Smooth muscle cell (in vitro differentiated cells): ENCODE measurements at regions not wholly inside any gene's neighbourhood (a gene's known extent, or its start where the extent isn't known, plus 50 kb on each side); places are given as distances from the start of the nearest gene placed in this dataset.

Source experiments
- DNase-seq: peaks from one replicate; lab custom pipeline; 2025; ENCODE audit not compliant: unreplicated experiment; lab: John Stamatoyannopoulos, UW
- H2AFZ ChIP-seq: fragments of 200-600 bp; sonication (generic); 2 replicates; pipeline ENCODE4 v1.6.0; 2016; ENCODE audit warnings: antibody characterized with exemption, low read depth, mild to moderate bottlenecking
- H3F3A ChIP-seq: fragments of 200-600 bp; sonication (generic); 2 replicates; pipeline ENCODE4 v1.6.0; 2017; ENCODE audit warnings: antibody characterized with exemption, low read depth
- H3K27ac ChIP-seq: fragments of 200-600 bp; sonication (generic); 2 replicates; pipeline ENCODE4 v1.5.1; 2016; ENCODE audit warnings: low read depth, mild to moderate bottlenecking
- H3K27me3 ChIP-seq: fragments of 200-600 bp; sonication (generic); 2 replicates; pipeline ENCODE4 v1.6.1; 2016; ENCODE audit warnings: low read depth, mild to moderate bottlenecking
- H3K36me3 ChIP-seq: fragments of 200-600 bp; sonication (generic); 2 replicates; pipeline ENCODE4 v1.5.1; 2016; ENCODE audit warnings: low read depth
- H3K4me1 ChIP-seq: fragments of 200-600 bp; sonication (generic); 2 replicates; pipeline ENCODE4 v1.5.1; 2016; ENCODE audit warnings: low read depth
- H3K4me2 ChIP-seq: fragments of 200-600 bp; sonication (generic); 2 replicates; pipeline ENCODE4 v1.6.0; 2016; ENCODE audit warnings: mild to moderate bottlenecking
- H3K4me3 ChIP-seq: fragments of 200-600 bp; sonication (generic); 2 replicates; pipeline ENCODE4 v1.5.1; 2016; ENCODE audit warnings: mild to moderate bottlenecking
- H3K79me2 ChIP-seq: fragments of 200-600 bp; sonication (generic); 2 replicates; pipeline ENCODE4 v1.6.0; 2016; ENCODE audit warnings: low read depth, mild to moderate bottlenecking
- H3K9ac ChIP-seq: fragments of 200-600 bp; sonication (generic); 2 replicates; pipeline ENCODE4 v1.6.0; 2016; ENCODE audit warnings: low read depth
- H3K9me3 ChIP-seq: fragments of 200-600 bp; sonication (generic); replicated peaks from 2 replicates; pipeline ENCODE4 v1.5.1; 2016; ENCODE audit warnings: low read depth
- H4K20me1 ChIP-seq: fragments of 200-600 bp; sonication (generic); 2 replicates; pipeline ENCODE4 v1.6.0; 2016; ENCODE audit warnings: low read depth
- WGBS: methylation state at CpG from one replicate; pipeline ENCODE4 v1.1.7; 2016; ENCODE audit warnings: low lambda C conversion rate; 5-methylcytosine and 5-hydroxymethylcytosine counted together
- TF ChIP-seq, protein P1 (sequence below): fragments of 200-600 bp; sonication (generic); IDR thresholded peaks from 2 replicates; pipeline ENCODE4 v1.5.1; 2017; ENCODE audit warnings: borderline replicate concordance, mild to moderate bottlenecking, antibody characterized with exemption; ENCODE audit not compliant: insufficient read depth, poor library complexity, severe bottlenecking

DNA sequence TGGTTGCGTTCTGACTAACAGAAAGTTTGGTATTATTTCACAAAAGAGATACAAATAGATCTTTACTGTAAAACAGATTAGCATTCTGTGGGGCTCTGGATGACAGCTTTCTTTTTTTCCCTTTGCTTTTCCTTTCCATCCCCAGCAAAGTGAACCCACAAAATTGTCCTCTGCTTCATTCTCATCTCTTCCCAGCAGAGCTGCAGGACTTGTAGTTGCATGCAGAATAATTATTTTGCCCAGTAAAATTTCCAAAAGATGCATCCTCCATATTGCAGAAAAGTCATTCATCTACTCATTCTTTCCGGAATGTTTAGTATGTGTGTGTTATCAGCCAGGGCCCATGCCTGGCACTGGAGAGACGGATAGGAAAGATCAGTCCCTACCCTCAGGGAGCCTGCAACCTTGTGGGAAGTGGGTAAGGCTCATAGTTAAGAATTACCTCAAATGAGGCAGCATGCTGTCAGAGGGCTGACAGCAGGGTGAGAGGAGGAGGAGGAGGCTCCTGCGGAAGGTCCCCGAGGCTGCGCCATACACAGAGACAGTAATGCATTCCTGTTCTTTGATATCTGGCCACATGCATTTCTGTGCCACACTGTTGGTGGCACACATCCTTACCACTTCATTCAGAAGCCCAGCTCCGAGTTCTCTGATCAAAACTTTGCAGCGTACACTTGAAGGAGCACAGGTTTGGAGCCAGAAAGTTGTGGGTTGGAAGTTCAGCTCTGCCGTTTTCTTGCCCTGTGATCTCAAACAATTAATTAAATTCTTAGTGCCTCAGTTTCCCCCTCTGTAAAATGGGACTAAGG lies 225.4 kb downstream of the MYCN start:
- Histone ChIP-seq H3K4me2 (no peak overlapping the region), H3K27ac (no peak overlapping the region), H3K27me3 (no peaks in the 10 kb centered on the region), H4K20me1 (no peaks in the 10 kb centered on the region), H3K4me1 (peaks cover 26% of the 10 kb centered on the region), H3K4me3 (no peak overlapping the region), H3K36me3 (no peaks in the 10 kb centered on the region), H3F3A (no peaks in the 10 kb centered on the region), H3K79me2 (no peaks in the 10 kb centered on the region), H2AFZ (no peak overlapping the region), H3K9me3 (no peaks in the 10 kb centered on the region), H3K9ac (no peak overlapping the region)
- TF ChIP-seq, protein P1, sequence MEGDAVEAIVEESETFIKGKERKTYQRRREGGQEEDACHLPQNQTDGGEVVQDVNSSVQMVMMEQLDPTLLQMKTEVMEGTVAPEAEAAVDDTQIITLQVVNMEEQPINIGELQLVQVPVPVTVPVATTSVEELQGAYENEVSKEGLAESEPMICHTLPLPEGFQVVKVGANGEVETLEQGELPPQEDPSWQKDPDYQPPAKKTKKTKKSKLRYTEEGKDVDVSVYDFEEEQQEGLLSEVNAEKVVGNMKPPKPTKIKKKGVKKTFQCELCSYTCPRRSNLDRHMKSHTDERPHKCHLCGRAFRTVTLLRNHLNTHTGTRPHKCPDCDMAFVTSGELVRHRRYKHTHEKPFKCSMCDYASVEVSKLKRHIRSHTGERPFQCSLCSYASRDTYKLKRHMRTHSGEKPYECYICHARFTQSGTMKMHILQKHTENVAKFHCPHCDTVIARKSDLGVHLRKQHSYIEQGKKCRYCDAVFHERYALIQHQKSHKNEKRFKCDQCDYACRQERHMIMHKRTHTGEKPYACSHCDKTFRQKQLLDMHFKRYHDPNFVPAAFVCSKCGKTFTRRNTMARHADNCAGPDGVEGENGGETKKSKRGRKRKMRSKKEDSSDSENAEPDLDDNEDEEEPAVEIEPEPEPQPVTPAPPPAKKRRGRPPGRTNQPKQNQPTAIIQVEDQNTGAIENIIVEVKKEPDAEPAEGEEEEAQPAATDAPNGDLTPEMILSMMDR, result no peak
- no peak for DNase-seq
- WGBS, result 87% methylated on average over 9 of the region's 9 CpGs

DNA sequence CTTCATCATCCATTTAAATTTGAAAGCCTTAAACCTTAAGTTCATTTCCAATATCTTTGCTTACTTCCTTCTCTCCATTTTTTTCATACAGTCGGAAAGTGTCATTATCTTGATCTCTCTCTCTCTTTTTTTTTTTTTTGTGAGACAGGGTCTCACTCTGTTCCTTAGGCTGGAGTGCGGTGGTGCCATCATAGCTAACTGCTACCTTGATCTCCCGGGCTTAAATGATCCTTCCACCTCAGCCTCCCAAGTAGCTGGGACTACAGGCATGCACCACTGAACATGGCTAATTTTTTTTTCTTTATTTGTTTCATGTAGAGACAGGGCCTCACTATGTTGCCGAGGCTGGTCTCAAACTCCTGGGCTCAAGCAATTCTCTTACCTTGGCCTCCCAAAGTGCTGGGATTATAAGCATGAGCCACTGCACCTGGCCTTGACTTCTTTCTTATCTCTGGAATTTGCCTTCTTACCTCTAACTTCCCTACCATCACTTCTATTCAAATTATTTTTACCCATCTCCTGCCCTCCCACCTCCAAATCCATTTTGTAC lies 222.2 kb downstream of the MYCN start:
- TF ChIP-seq, protein P1, result no peak
- Histone ChIP-seq H3K4me1 (peaks cover 20% of the 10 kb centered on the region), H3K4me3 (no peak overlapping the region), H3K79me2 (no peaks in the 10 kb centered on the region), H3K36me3 (no peaks in the 10 kb centered on the region), H3K4me2 (no peak overlapping the region), H3K9ac (no peak overlapping the region), H3K27me3 (no peaks in the 10 kb centered on the region), H4K20me1 (no peaks in the 10 kb centered on the region), H3F3A (no peaks in the 10 kb centered on the region), H3K9me3 (no peaks in the 10 kb centered on the region), H3K27ac (no peak overlapping the region), H2AFZ (no peak overlapping the region)
- DNase-seq, result no peak
- WGBS, result 77% methylated on average over 4 of the region's 4 CpGs

DNA sequence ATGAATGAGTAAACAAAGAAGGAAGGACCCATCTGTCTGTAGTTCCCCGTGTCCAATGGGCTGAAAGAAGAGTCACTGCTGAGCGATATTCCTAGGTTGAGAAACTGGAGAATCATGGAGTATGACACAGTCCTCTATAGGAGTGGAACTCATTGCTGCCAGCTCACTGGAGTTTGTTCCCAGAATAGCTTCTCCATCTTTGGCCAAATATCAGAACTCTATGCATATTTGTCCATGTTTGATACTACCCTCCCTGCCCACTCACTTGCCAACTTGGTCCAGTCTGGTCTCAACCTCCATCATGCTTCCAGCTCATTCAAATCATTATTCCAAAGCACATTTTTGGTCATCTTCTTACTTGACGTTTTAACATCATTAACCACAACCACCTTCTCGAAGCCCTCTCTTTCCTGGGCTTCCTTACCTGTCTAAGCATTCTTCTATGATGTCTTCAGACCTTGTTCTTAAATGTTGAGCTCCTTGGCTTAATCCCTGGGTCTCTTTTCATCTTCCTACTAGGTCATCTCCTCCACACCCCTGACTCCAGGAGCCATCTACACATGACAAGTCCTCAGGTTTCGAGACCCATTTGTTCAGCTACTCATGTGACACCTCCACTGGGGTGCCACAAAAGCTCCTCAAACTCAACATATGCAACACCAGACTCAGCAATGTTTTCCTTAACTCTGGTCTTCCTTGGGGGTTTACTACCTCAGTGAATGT lies 221.6 kb downstream of the MYCN start:
- Histone ChIP-seq H3K27ac (no peak overlapping the region), H3K27me3 (no peaks in the 10 kb centered on the region), H3K79me2 (no peaks in the 10 kb centered on the region), H3K4me1 (peaks cover 14% of the 10 kb centered on the region), H3K9me3 (no peaks in the 10 kb centered on the region), H3K9ac (no peak overlapping the region), H3F3A (no peaks in the 10 kb centered on the region), H3K36me3 (no peaks in the 10 kb centered on the region), H3K4me2 (no peak overlapping the region), H3K4me3 (no peak overlapping the region), H2AFZ (no peak overlapping the region), H4K20me1 (no peaks in the 10 kb centered on the region)
- TF ChIP-seq, protein P1, result no peak
- 95% methylated on average over 5 of the region's 5 CpGs for WGBS
- DNase-seq, result no peak
